Heart right ventricle (tissue), 16 donors: ENCODE measurements at regions not wholly inside any gene's neighbourhood (a gene's known extent, or its start where the extent isn't known, plus 50 kb on each side); places are given as distances from the start of the nearest gene placed in this dataset.

Experiments
- ATAC-seq, 8 donors: fragments of 200-7000 bp; cut with Tn5 transposase; one replicate each; pipeline ENCODE4 v1.9.1; 2020; ENCODE audit warnings: mild to moderate bottlenecking in 8 of 8, moderate library complexity in 8 of 8, moderate number of reproducible peaks in 1 of 8
- DNase-seq, 2 donors: peaks; one replicate each; pipeline ENCODE4 v3.0.0-alpha.2; 2020
- H3K27ac ChIP-seq, 10 donors: fragments of 200-600 bp; sonication (generic) in 2 of 10; one replicate each; pipeline versions ENCODE4 v1.5.0 to v1.8.0; 2020 to 2022; ENCODE audit warnings: mild to moderate bottlenecking in 3 of 10
- H3K27me3 ChIP-seq, 7 donors: fragments of 200-600 bp; one replicate each; pipeline ENCODE4 v1.8.0; 2021 to 2022; ENCODE audit warnings: mild to moderate bottlenecking in 2 of 7
- H3K36me3 ChIP-seq, 9 donors: fragments of 200-600 bp; sonication (generic) in 1 of 9; one replicate each; pipeline versions ENCODE4 v1.5.0 to v1.8.0; 2020 to 2022; ENCODE audit warnings: mild to moderate bottlenecking in 2 of 9
- H3K4me1 ChIP-seq, 9 donors: fragments of 200-600 bp; sonication (generic) in 1 of 9; one replicate each; pipeline versions ENCODE4 v1.5.0 to v1.8.0; 2020 to 2022; ENCODE audit warnings: mild to moderate bottlenecking in 4 of 9
- H3K4me3 ChIP-seq, 10 donors: fragments of 200-600 bp; sonication (generic) in 2 of 10; one replicate each; pipeline versions ENCODE4 v1.5.0 to v1.8.0; 2020 to 2022; ENCODE audit warnings: mild to moderate bottlenecking in 7 of 10, moderate library complexity in 2 of 10
- H3K9me3 ChIP-seq, 11 donors: fragments of 200-600 bp in 10 of 11; sonication (generic) in 2 of 11; one replicate each; pipeline versions ENCODE4 v1.5.0 to v1.8.0; 2013 to 2022; ENCODE audit warnings: mild to moderate bottlenecking in 2 of 11, control low read depth in 1 of 11, moderate library complexity in 1 of 11
- WGBS, 2 donors: extraction: QIAGEN DNeasy Blood & Tissue Kit; methylation state at CpG; one replicate each; pipeline ENCODE4 v1.1.7; 2013; ENCODE audit warnings: inconsistent platforms in 1 of 2; 5-methylcytosine and 5-hydroxymethylcytosine counted together
- intact Hi-C, 10 donors: fragments of 100-400 bp; cut with DNase I; formaldehyde crosslinking; loops; one replicate each; pipeline versions ENCODE4 v1.11.1 to v1.14.2; 2022
- TF ChIP-seq, protein P1 (sequence below), 9 donors: fragments of 200-600 bp; sonication (generic) in 2 of 9; IDR thresholded peaks; one replicate each; pipeline versions ENCODE4 v1.5.0 to v1.8.0; 2021 to 2022; ENCODE audit warnings: antibody characterized with exemption in 9 of 9, mild to moderate bottlenecking in 5 of 9, moderate library complexity in 1 of 9
- donor health status: Arrhythmogenic right ventricular cardiomyopathy.
- donor health status: ischemic (EF 13 %, LVEDD 7.1; RV severe dilation, severe dysfunction).
- donor health status: healthy with polysubstance abuse.
- donor health status: DM: no; HTN: yes; CAD: no.
- donor health status: DM: no; HTN: no; CAD: no.
- donor health status: ischemic (EF 25% LVEDD 6.9; RV normal size, moderate dysfunction).
- donor health status: ischemic (EF 25% LVEDD 5.7; RV mildly dilated, moderate dysfunction).
- donor health status: healthy.
- donor health status: DM: yes; HTN: yes; CAD: no.
- donor health status: Ischemic cardiomyopathy.
- donor health status: ischemic (EF 35%, LVEDD 5.7; RV mildly dilated, moderate dysfunction).
- donor health status: nonischemic (EF 11% LVEDD 7.7; RV severe dilation, severe dysfunction).
- donor health status: DM: yes; HTN: yes; CAD: no.
- donor health status: PGD.
- donor health status: ischemic (EF 29% LVEDD 5.4; RV normal size, mild dysfunction).
- donor health status: nonischemic (EF 23%, LVEDD 6.1; RV moderate dilation, normal function).

DNA sequence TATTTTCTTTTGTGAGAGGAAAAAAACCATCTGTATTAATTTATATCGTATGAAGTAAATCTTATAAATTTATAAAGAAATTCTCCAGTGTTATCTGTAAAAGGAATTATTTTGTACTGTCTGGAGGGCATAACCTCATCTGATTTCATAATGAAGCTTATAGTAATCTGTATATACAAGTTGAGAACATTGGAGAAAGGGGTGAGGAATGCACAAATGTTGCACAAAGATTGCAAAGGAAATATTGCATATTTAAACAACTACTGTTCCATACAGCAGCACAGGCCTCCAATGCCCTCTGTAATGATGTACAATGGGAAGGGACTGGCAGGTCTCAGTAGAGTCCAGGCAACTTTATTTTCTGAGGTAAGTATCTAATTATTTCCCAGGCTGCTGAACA is 50.8 kb upstream of the KCNJ16 start:
- 82 to 95% methylated on average over 1 of the region's 1 CpG for WGBS, 2 donors

More for the DNA sequence above, 50.8 kb upstream of the KCNJ16 start:
- DNase-seq = no peak
- intact Hi-C loops = no loop called here
- peaks cover 0 to 5% (median 0%) of the 10 kb centered on the region in 11 donors for H3K9me3 ChIP-seq
- no peaks in the 10 kb centered on the region for H3K36me3 ChIP-seq
- H3K4me3 ChIP-seq = no peak overlapping the region
- H3K27me3 ChIP-seq = no peaks in the 10 kb centered on the region
- no peak for ATAC-seq
- H3K27ac ChIP-seq = no peak overlapping the region
- TF ChIP-seq, protein P1, sequence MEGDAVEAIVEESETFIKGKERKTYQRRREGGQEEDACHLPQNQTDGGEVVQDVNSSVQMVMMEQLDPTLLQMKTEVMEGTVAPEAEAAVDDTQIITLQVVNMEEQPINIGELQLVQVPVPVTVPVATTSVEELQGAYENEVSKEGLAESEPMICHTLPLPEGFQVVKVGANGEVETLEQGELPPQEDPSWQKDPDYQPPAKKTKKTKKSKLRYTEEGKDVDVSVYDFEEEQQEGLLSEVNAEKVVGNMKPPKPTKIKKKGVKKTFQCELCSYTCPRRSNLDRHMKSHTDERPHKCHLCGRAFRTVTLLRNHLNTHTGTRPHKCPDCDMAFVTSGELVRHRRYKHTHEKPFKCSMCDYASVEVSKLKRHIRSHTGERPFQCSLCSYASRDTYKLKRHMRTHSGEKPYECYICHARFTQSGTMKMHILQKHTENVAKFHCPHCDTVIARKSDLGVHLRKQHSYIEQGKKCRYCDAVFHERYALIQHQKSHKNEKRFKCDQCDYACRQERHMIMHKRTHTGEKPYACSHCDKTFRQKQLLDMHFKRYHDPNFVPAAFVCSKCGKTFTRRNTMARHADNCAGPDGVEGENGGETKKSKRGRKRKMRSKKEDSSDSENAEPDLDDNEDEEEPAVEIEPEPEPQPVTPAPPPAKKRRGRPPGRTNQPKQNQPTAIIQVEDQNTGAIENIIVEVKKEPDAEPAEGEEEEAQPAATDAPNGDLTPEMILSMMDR (IDR thresholded peaks at IDR 0.05) = no peak
- peaks cover 0 to 13% (median 8%) of the 10 kb centered on the region in 9 donors for H3K4me1 ChIP-seq
